H1 (cell line): ENCODE measurements at regions not wholly inside any gene's neighbourhood (a gene's known extent, or its start where the extent isn't known, plus 50 kb on each side); places are given as distances from the start of the nearest gene placed in this dataset.

Experiments
- RXRA ChIP-seq: IDR thresholded peaks from 2 replicates; pipeline ENCODE4 v1.6.1; 2011; ENCODE audit warnings: low read depth, mild to moderate bottlenecking, low read length, moderate library complexity; ENCODE audit not compliant: insufficient read depth
- SP2 ChIP-seq: IDR thresholded peaks from 2 replicates; pipeline ENCODE4 v1.6.1; 2012; ENCODE audit warnings: mild to moderate bottlenecking, low read length, inconsistent platforms

- no peak for TF ChIP-seq RXRA
- TF ChIP-seq SP2 = no peak
These were observed 168.3 kb upstream of the GBE1 start (continued) for GRCh38 chr3:81929697-81930096.
